IMR-90 (cell line): ENCODE measurements at regions not wholly inside any gene's neighbourhood (a gene's known extent, or its start where the extent isn't known, plus 50 kb on each side); places are given as distances from the start of the nearest gene placed in this dataset.
"Not testable (repeated sequence)": the region's sequence is repeated elsewhere in the genome, so short reads cannot be mapped to it uniquely, and the experiment has no call there.

Source experiments
- BHLHE40 ChIP-seq: fragments of 150-350 bp; IDR thresholded peaks from 2 replicates; pipeline ENCODE4 v1.6.1; 2016; ENCODE audit warnings: mild to moderate bottlenecking, low read depth, low read length
- CEBPB ChIP-seq: IDR thresholded peaks from 2 replicates; pipeline ENCODE4 v1.6.1; 2012; ENCODE audit warnings: low read depth, low read length, improper control_type of control experiment
- CTCF ChIP-seq: conservative IDR thresholded peaks from 2 replicates; pipeline ENCODE4 v1.5.1; 2012; ENCODE audit warnings: mild to moderate bottlenecking, low read depth, low read length, improper control_type of control experiment
- ELK1 ChIP-seq: fragments of 150-350 bp; IDR thresholded peaks from 2 replicates; pipeline ENCODE4 v1.6.1; 2016; ENCODE audit warnings: low read depth, mild to moderate bottlenecking, low read length, moderate library complexity, borderline replicate concordance
- MAZ ChIP-seq: IDR thresholded peaks from 2 replicates; pipeline ENCODE4 v1.6.1; 2012; ENCODE audit warnings: low read depth, mild to moderate bottlenecking, low read length, improper control_type of control experiment, moderate library complexity, borderline replicate concordance
- MXI1 ChIP-seq: IDR thresholded peaks from 2 replicates; pipeline ENCODE4 v1.6.1; 2012; ENCODE audit warnings: low read depth, mild to moderate bottlenecking, low read length, moderate library complexity, borderline replicate concordance
- POLR2A ChIP-seq: IDR thresholded peaks from 2 replicates; pipeline ENCODE4 v1.6.1; 2012; ENCODE audit warnings: mild to moderate bottlenecking, low read depth, low read length
- RAD21 ChIP-seq: IDR thresholded peaks from 2 replicates; pipeline ENCODE4 v1.6.1; 2012; ENCODE audit warnings: low read length, improper control_type of control experiment
- RCOR1 ChIP-seq: IDR thresholded peaks from 2 replicates; pipeline ENCODE4 v1.6.1; 2012; ENCODE audit warnings: mild to moderate bottlenecking, low read length, improper control_type of control experiment; ENCODE audit not compliant: insufficient replicate concordance
- RFX5 ChIP-seq: IDR thresholded peaks from 2 replicates; pipeline ENCODE4 v1.8.0; 2012; ENCODE audit warnings: low read depth, mild to moderate bottlenecking, low read length, moderate library complexity
- USF2 ChIP-seq: fragments of 150-350 bp; IDR thresholded peaks from 2 replicates; pipeline ENCODE4 v1.6.1; 2017; ENCODE audit warnings: mild to moderate bottlenecking, antibody characterized with exemption, low read length, low read depth

GRCh38 chr7:106342049-106342448 is 57.3 kb upstream of the NAMPT start:
- TF ChIP-seq BHLHE40, CTCF, RAD21, CEBPB, POLR2A, MXI1, ELK1, RCOR1, MAZ, RFX5, USF2: not testable (repeated sequence)
